Endothelial cell (in vitro differentiated cells): ENCODE measurements at regions not wholly inside any gene's neighbourhood (a gene's known extent, or its start where the extent isn't known, plus 50 kb on each side); places are given as distances from the start of the nearest gene placed in this dataset.

Source experiments
- DNase-seq: peaks from one replicate; pipeline ENCODE4 v3.0.0; 2021; ENCODE audit warnings: low spot score
- H3K27ac Mint-ChIP-seq: one replicate; pipeline ENCODE4 v1.8.0; 2021; ENCODE audit warnings: mixed read lengths, inconsistent platforms; ENCODE audit not compliant: unreplicated experiment
- H3K27me3 Mint-ChIP-seq: one replicate; pipeline ENCODE4 v1.8.0; 2021; ENCODE audit warnings: mild to moderate bottlenecking, moderate library complexity, mixed read lengths, inconsistent platforms; ENCODE audit not compliant: unreplicated experiment
- H3K36me3 Mint-ChIP-seq: one replicate; pipeline ENCODE4 v1.8.0; 2021; ENCODE audit warnings: mild to moderate bottlenecking, low read depth, mixed read lengths, inconsistent platforms; ENCODE audit not compliant: unreplicated experiment
- H3K4me1 Mint-ChIP-seq: one replicate; pipeline ENCODE4 v1.8.0; 2021; ENCODE audit warnings: mild to moderate bottlenecking, mixed read lengths, inconsistent platforms; ENCODE audit not compliant: unreplicated experiment
- H3K4me3 Mint-ChIP-seq: one replicate; pipeline ENCODE4 v1.8.0; 2021; ENCODE audit warnings: mild to moderate bottlenecking, mixed read lengths, inconsistent platforms; ENCODE audit not compliant: unreplicated experiment
- H3K9me3 Mint-ChIP-seq: one replicate; pipeline ENCODE4 v1.8.0; 2021; ENCODE audit warnings: mixed read lengths, inconsistent platforms; ENCODE audit not compliant: unreplicated experiment
- CTCF ChIP-seq: fragments of 200-600 bp; sonication (generic); IDR thresholded peaks from one replicate; pipeline ENCODE4 v1.5.0; 2021; ENCODE audit warnings: antibody characterized with exemption; ENCODE audit not compliant: unreplicated experiment

GRCh38 chr5:155512329-155512728, 498.8 kb downstream of the KIF4B start:
- no peak overlapping the region for H3K4me3 Mint-ChIP-seq

GRCh38 chr5:155514105-155514563, 500.6 kb downstream of the KIF4B start:
- TF ChIP-seq CTCF, result no peak
- H3K4me3 Mint-ChIP-seq, result no peak overlapping the region
- no peaks in the 10 kb centered on the region for H3K27me3 Mint-ChIP-seq
- no peaks in the 10 kb centered on the region for H3K9me3 Mint-ChIP-seq
- H3K36me3 Mint-ChIP-seq, result no peaks in the 10 kb centered on the region
- DNase-seq, result no peak
- no peak overlapping the region for H3K27ac Mint-ChIP-seq
- peaks cover 8% of the 10 kb centered on the region for H3K4me1 Mint-ChIP-seq

More at GRCh38 chr5:155512329-155512728, 498.8 kb downstream of the KIF4B start:
- Mint-ChIP-seq H3K9me3 (no peaks in the 10 kb centered on the region), H3K27me3 (no peaks in the 10 kb centered on the region), H3K27ac (no peak overlapping the region), H3K4me1 (peaks cover 8% of the 10 kb centered on the region), H3K36me3 (no peaks in the 10 kb centered on the region)
- TF ChIP-seq CTCF, result no peak
- DNase-seq, result no peak

GRCh38 chr5:155522540-155522939, 509.0 kb downstream of the KIF4B start:
- H3K27ac Mint-ChIP-seq, result no peak overlapping the region
- TF ChIP-seq CTCF, result no peak
- no peaks in the 10 kb centered on the region for H3K9me3 Mint-ChIP-seq
- DNase-seq, result no peak
- no peaks in the 10 kb centered on the region for H3K27me3 Mint-ChIP-seq
- no peak overlapping the region for H3K4me3 Mint-ChIP-seq
- no peaks in the 10 kb centered on the region for H3K4me1 Mint-ChIP-seq
- H3K36me3 Mint-ChIP-seq, result no peaks in the 10 kb centered on the region

- H3K27ac Mint-ChIP-seq, result no peak overlapping the region
- no peaks in the 10 kb centered on the region for H3K36me3 Mint-ChIP-seq
- peaks cover 9% of the 10 kb centered on the region for H3K4me1 Mint-ChIP-seq
- no peak for DNase-seq
- TF ChIP-seq CTCF, result no peak
- H3K9me3 Mint-ChIP-seq, result no peaks in the 10 kb centered on the region
- H3K27me3 Mint-ChIP-seq, result no peaks in the 10 kb centered on the region
- H3K4me3 Mint-ChIP-seq, result no peak overlapping the region
Observed at GRCh38 chr5:155529362-155529761, 515.8 kb downstream of the KIF4B start.

GRCh38 chr5:155530046-155530445, 516.5 kb downstream of the KIF4B start:
- Mint-ChIP-seq H3K4me1 (peaks cover 9% of the 10 kb centered on the region), H3K27ac (no peak overlapping the region), H3K9me3 (no peaks in the 10 kb centered on the region), H3K36me3 (no peaks in the 10 kb centered on the region), H3K27me3 (no peaks in the 10 kb centered on the region), H3K4me3 (no peak overlapping the region)
- no peak for DNase-seq
- TF ChIP-seq CTCF, result no peak
